ENCODE measurements at regions not wholly inside any gene's neighbourhood (a gene's known extent, or its start where the extent isn't known, plus 50 kb on each side); places are given as distances from the start of the nearest gene placed in this dataset.

DNA sequence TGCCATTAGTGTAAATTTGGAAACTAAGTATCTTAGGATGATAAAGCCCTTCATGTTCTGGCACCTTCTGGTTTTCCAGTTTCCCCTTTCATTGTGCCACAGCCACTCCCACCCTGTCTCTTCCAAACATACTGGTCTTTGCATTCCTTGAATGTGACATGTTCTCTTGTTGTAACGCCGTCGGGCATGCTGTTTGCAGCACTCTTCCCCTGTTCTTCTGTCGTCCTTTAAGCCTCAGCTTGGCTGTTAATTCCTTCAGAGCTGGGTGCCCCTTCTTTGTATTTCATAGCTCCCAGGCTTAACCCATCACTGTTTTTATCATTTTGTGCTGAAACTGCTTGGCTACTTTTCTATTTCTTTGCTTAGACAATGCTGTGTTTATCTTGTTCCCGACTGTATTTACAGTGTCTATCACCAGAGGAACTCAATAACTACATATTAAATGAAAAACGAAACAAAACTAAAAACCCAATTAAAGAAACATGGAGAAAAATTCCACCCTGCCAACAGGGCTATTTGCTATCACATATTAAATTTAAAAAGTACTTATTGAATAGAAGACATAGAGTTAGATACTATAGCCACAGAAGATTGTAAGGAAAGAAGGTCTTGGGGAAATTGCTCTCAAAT lies 95.4 kb upstream of the KCNAB1 start:
- H3K4ac ChIP-seq (ENCODE audit: low read depth in 1 of 2, low read length in 2 of 2) = no peak overlapping the region
- H3K14ac ChIP-seq (ENCODE audit: low read length in 2 of 2) = no peak overlapping the region
- no peaks in the 10 kb centered on the region for H3K4me1 ChIP-seq (ENCODE audit: control insufficient read depth, insufficient read depth, low read depth, low read length)
- H4K8ac ChIP-seq (ENCODE audit: low read length) = no peak overlapping the region
- H3K79me1 ChIP-seq (replicated peaks; ENCODE audit: low read length, poor library complexity, severe bottlenecking) = no peaks in the 10 kb centered on the region
- H2AK5ac ChIP-seq (ENCODE audit: low read length, severe bottlenecking) = no peak overlapping the region
- no peak overlapping the region for H2BK12ac ChIP-seq (ENCODE audit: low read length in 2 of 2)
- no peak overlapping the region for H3K18ac ChIP-seq (ENCODE audit: low read depth in 1 of 2, low read length in 2 of 2)
- H2BK15ac ChIP-seq (ENCODE audit: low read depth, poor library complexity, severe bottlenecking) = no peak overlapping the region
- WGBS = 27% methylated on average over 5 of the region's 6 CpGs
- H3K9me3 ChIP-seq (ENCODE audit: control insufficient read depth, low read length) = no peaks in the 10 kb centered on the region
- H3K9ac ChIP-seq (ENCODE audit: low read length) = peak overlapping the region; percentile 86
- H3K4me2 ChIP-seq (ENCODE audit: low read length, poor library complexity, severe bottlenecking) = peak overlapping the region; percentile 65
- H3K36me3 ChIP-seq (ENCODE audit: control insufficient read depth in 1 of 2, insufficient read depth in 2 of 2, low read depth in 1 of 2, low read length in 2 of 2) = no peaks in the 10 kb centered on the region
- H2BK5ac ChIP-seq (ENCODE audit: low read depth, low read length, poor library complexity, severe bottlenecking) = no peak overlapping the region
- peak overlapping the region in 1 of 2 experiments; percentile 74 for H3K4me3 ChIP-seq (ENCODE audit: insufficient read depth in 1 of 2, low read depth in 1 of 2, low read length in 2 of 2)
- DNase-seq = peak; percentile 8
- H4K91ac ChIP-seq (ENCODE audit: low read length) = no peak overlapping the region
- H2AFZ ChIP-seq (ENCODE audit: low read depth, low read length) = no peak overlapping the region
- H3K27ac ChIP-seq (ENCODE audit: low read length, poor library complexity, severe bottlenecking) = no peak overlapping the region
- H3K27me3 ChIP-seq (ENCODE audit: control insufficient read depth in 1 of 2, insufficient read depth in 1 of 2, low read length in 2 of 2) = no peaks in the 10 kb centered on the region
- H3K23ac ChIP-seq (ENCODE audit: low read length in 2 of 2) = no peak overlapping the region
- no peak overlapping the region for H2BK120ac ChIP-seq (ENCODE audit: low read depth, low read length)

DNA sequence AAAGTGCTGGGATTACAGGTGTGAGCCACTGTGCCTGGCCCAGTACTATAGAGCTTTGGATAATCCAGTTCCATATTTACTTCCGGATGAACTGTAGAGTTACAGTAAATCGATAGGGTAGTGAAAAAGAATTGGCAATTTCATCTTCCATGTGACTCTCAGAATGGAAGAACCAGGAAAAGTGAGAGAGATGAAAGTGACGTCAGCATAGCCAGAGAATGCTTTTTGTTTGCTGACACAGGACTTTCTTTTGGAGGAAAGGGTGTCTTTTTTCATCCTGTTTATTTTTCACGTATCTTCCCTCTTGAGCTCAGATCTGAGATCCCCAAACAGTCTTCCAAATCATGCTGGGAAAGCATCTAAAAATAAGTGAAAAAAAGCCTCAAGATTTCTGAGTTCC lies 91.2 kb upstream of the KCNAB1 start:
- H3K4me1 ChIP-seq (ENCODE audit: control insufficient read depth, insufficient read depth, low read depth, low read length) = no peaks in the 10 kb centered on the region
- no peak overlapping the region for H3K4me3 ChIP-seq (ENCODE audit: insufficient read depth in 1 of 2, low read depth in 1 of 2, low read length in 2 of 2)
- H3K9me3 ChIP-seq (ENCODE audit: control insufficient read depth, low read length) = no peaks in the 10 kb centered on the region
- H3K23ac ChIP-seq (ENCODE audit: low read length in 2 of 2) = no peak overlapping the region
- no peak overlapping the region for H4K91ac ChIP-seq (ENCODE audit: low read length)
- no peaks in the 10 kb centered on the region for H3K27me3 ChIP-seq (ENCODE audit: control insufficient read depth in 1 of 2, insufficient read depth in 1 of 2, low read length in 2 of 2)
- H2BK5ac ChIP-seq (ENCODE audit: low read depth, low read length, poor library complexity, severe bottlenecking) = no peak overlapping the region
- 76% methylated on average over 4 of the region's 4 CpGs for WGBS
- no peak overlapping the region for H3K27ac ChIP-seq (ENCODE audit: low read length, poor library complexity, severe bottlenecking)
- H3K4me2 ChIP-seq (ENCODE audit: low read length, poor library complexity, severe bottlenecking) = no peak overlapping the region
- no peak for DNase-seq
- H3K36me3 ChIP-seq (ENCODE audit: control insufficient read depth in 1 of 2, insufficient read depth in 2 of 2, low read depth in 1 of 2, low read length in 2 of 2) = no peaks in the 10 kb centered on the region
- H2AFZ ChIP-seq (ENCODE audit: low read depth, low read length) = no peak overlapping the region
- no peaks in the 10 kb centered on the region for H3K79me1 ChIP-seq (replicated peaks; ENCODE audit: low read length, poor library complexity, severe bottlenecking)
- H2BK120ac ChIP-seq (ENCODE audit: low read depth, low read length) = no peak overlapping the region
- no peak overlapping the region for H4K8ac ChIP-seq (ENCODE audit: low read length)
- H3K4ac ChIP-seq (ENCODE audit: low read depth in 1 of 2, low read length in 2 of 2) = no peak overlapping the region
- H2AK5ac ChIP-seq (ENCODE audit: low read length, severe bottlenecking) = no peak overlapping the region
- no peak overlapping the region for H2BK15ac ChIP-seq (ENCODE audit: low read depth, poor library complexity, severe bottlenecking)
- H2BK12ac ChIP-seq (ENCODE audit: low read length in 2 of 2) = no peak overlapping the region
- no peak overlapping the region for H3K18ac ChIP-seq (ENCODE audit: low read depth in 1 of 2, low read length in 2 of 2)
- H3K14ac ChIP-seq (ENCODE audit: low read length in 2 of 2) = no peak overlapping the region
- H3K9ac ChIP-seq (ENCODE audit: low read length) = no peak overlapping the region

DNA sequence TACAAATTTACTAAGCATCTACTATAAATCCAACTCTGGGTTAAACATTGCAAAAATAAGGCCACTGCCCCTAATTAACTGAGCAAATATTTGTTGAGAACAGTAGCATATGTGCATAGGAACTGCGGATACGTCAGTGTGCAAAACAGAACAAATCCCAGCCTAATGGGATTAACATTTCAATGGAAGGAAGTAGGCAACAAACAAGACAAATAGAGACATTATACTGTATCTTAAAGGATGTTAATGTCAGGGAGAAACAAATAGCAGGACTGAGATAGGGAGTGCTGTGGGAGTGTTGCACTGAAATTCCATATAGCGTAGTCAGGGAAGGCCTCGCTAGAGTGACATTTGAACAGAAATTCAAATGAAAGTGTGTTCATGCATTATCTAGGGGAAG lies 89.7 kb upstream of the KCNAB1 start:
- no peaks in the 10 kb centered on the region for H3K36me3 ChIP-seq (ENCODE audit: control insufficient read depth in 1 of 2, insufficient read depth in 2 of 2, low read depth in 1 of 2, low read length in 2 of 2)
- H3K14ac ChIP-seq (ENCODE audit: low read length in 2 of 2) = no peak overlapping the region
- no peaks in the 10 kb centered on the region for H3K4me1 ChIP-seq (ENCODE audit: control insufficient read depth, insufficient read depth, low read depth, low read length)
- no peak overlapping the region for H3K4ac ChIP-seq (ENCODE audit: low read depth in 1 of 2, low read length in 2 of 2)
- H2AFZ ChIP-seq (ENCODE audit: low read depth, low read length) = no peak overlapping the region
- no peak overlapping the region for H3K18ac ChIP-seq (ENCODE audit: low read depth in 1 of 2, low read length in 2 of 2)
- no peak overlapping the region for H2BK120ac ChIP-seq (ENCODE audit: low read depth, low read length)
- H2BK12ac ChIP-seq (ENCODE audit: low read length in 2 of 2) = no peak overlapping the region
- 93% methylated on average over 4 of the region's 4 CpGs for WGBS
- no peak for DNase-seq
- H3K4me3 ChIP-seq (ENCODE audit: insufficient read depth in 1 of 2, low read depth in 1 of 2, low read length in 2 of 2) = no peak overlapping the region
- H2BK5ac ChIP-seq (ENCODE audit: low read depth, low read length, poor library complexity, severe bottlenecking) = no peak overlapping the region
- H2BK15ac ChIP-seq (ENCODE audit: low read depth, poor library complexity, severe bottlenecking) = no peak overlapping the region
- H3K27ac ChIP-seq (ENCODE audit: low read length, poor library complexity, severe bottlenecking) = no peak overlapping the region
- H4K91ac ChIP-seq (ENCODE audit: low read length) = no peak overlapping the region
- no peaks in the 10 kb centered on the region for H3K27me3 ChIP-seq (ENCODE audit: control insufficient read depth in 1 of 2, insufficient read depth in 1 of 2, low read length in 2 of 2)
- no peak overlapping the region for H4K8ac ChIP-seq (ENCODE audit: low read length)
- no peak overlapping the region for H3K9ac ChIP-seq (ENCODE audit: low read length)
- H3K79me1 ChIP-seq (replicated peaks; ENCODE audit: low read length, poor library complexity, severe bottlenecking) = no peaks in the 10 kb centered on the region
- H3K9me3 ChIP-seq (ENCODE audit: control insufficient read depth, low read length) = no peaks in the 10 kb centered on the region
- H2AK5ac ChIP-seq (ENCODE audit: low read length, severe bottlenecking) = no peak overlapping the region
- no peak overlapping the region for H3K4me2 ChIP-seq (ENCODE audit: low read length, poor library complexity, severe bottlenecking)
- H3K23ac ChIP-seq (ENCODE audit: low read length in 2 of 2) = no peak overlapping the region

DNA sequence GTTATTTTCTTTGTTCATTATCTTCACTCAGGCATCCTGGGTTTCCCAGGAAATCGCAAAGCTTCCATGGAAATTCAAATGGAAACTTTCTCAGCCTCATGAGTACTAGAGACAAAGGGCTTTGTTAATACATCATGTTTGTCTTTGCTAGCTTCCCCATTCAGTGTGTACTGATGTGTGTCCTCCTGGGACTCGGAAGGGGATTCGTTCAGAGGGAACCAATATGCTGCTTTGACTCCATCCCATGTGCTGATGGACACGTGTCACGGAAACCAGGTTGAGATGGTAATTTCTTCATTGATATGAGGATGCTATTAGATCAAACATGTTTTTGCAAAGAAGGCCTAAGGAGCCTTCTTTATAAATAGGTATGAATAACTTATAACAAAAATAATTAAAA lies 87.0 kb upstream of the KCNAB1 start:
- H3K4ac ChIP-seq (ENCODE audit: low read depth in 1 of 2, low read length in 2 of 2) = no peak overlapping the region
- no peaks in the 10 kb centered on the region for H3K79me1 ChIP-seq (replicated peaks; ENCODE audit: low read length, poor library complexity, severe bottlenecking)
- H4K8ac ChIP-seq (ENCODE audit: low read length) = no peak overlapping the region
- no peak overlapping the region for H2BK12ac ChIP-seq (ENCODE audit: low read length in 2 of 2)
- no peak overlapping the region for H3K4me3 ChIP-seq (ENCODE audit: insufficient read depth in 1 of 2, low read depth in 1 of 2, low read length in 2 of 2)
- no peak overlapping the region for H3K14ac ChIP-seq (ENCODE audit: low read length in 2 of 2)
- H2BK5ac ChIP-seq (ENCODE audit: low read depth, low read length, poor library complexity, severe bottlenecking) = no peak overlapping the region
- no peaks in the 10 kb centered on the region for H3K9me3 ChIP-seq (ENCODE audit: control insufficient read depth, low read length)
- no peak overlapping the region for H3K4me2 ChIP-seq (ENCODE audit: low read length, poor library complexity, severe bottlenecking)
- H4K91ac ChIP-seq (ENCODE audit: low read length) = no peak overlapping the region
- H2BK15ac ChIP-seq (ENCODE audit: low read depth, poor library complexity, severe bottlenecking) = no peak overlapping the region
- H3K36me3 ChIP-seq (ENCODE audit: control insufficient read depth in 1 of 2, insufficient read depth in 2 of 2, low read depth in 1 of 2, low read length in 2 of 2) = no peaks in the 10 kb centered on the region
- no peak overlapping the region for H2BK120ac ChIP-seq (ENCODE audit: low read depth, low read length)
- H3K23ac ChIP-seq (ENCODE audit: low read length in 2 of 2) = no peak overlapping the region
- H2AK5ac ChIP-seq (ENCODE audit: low read length, severe bottlenecking) = no peak overlapping the region
- H3K27me3 ChIP-seq (ENCODE audit: control insufficient read depth in 1 of 2, insufficient read depth in 1 of 2, low read length in 2 of 2) = no peaks in the 10 kb centered on the region
- H3K9ac ChIP-seq (ENCODE audit: low read length) = no peak overlapping the region
- 91% methylated on average over 4 of the region's 5 CpGs for WGBS
- H2AFZ ChIP-seq (ENCODE audit: low read depth, low read length) = no peak overlapping the region
- H3K4me1 ChIP-seq (ENCODE audit: control insufficient read depth, insufficient read depth, low read depth, low read length) = no peaks in the 10 kb centered on the region
- no peak overlapping the region for H3K27ac ChIP-seq (ENCODE audit: low read length, poor library complexity, severe bottlenecking)
- H3K18ac ChIP-seq (ENCODE audit: low read depth in 1 of 2, low read length in 2 of 2) = no peak overlapping the region
- DNase-seq = no peak

All from mesenchymal stem cell (in vitro differentiated cells and primary cell).